HUES6 (cell line): ENCODE measurements at regions not wholly inside any gene's neighbourhood (a gene's known extent, or its start where the extent isn't known, plus 50 kb on each side); places are given as distances from the start of the nearest gene placed in this dataset.

Experiments used
- H3K27ac ChIP-seq: 2 replicates; pipeline ENCODE4 v1.7.0; 2013; ENCODE audit warnings: low read depth, mild to moderate bottlenecking, low read length, inconsistent platforms
- H3K27me3 ChIP-seq: 2 replicates; pipeline ENCODE4 v1.6.1; 2013; ENCODE audit warnings: low read length; ENCODE audit not compliant: control insufficient read depth, insufficient read depth
- H3K36me3 ChIP-seq: 2 replicates; pipeline ENCODE4 v1.6.1; 2013; ENCODE audit warnings: low read length; ENCODE audit not compliant: control insufficient read depth, insufficient read depth
- H3K4me1 ChIP-seq: 2 replicates; pipeline ENCODE4 v1.6.1; 2013; ENCODE audit warnings: low read length; ENCODE audit not compliant: control insufficient read depth, insufficient read depth
- H3K4me3 ChIP-seq: 2 replicates; pipeline ENCODE4 v1.5.1; 2013; ENCODE audit warnings: low read depth, low read length
- H3K9ac ChIP-seq: one replicate; pipeline ENCODE4 v1.6.1; 2013; ENCODE audit warnings: mild to moderate bottlenecking, low read length
- H3K9me3 ChIP-seq: 2 replicates; pipeline ENCODE4 v1.6.1; 2013; ENCODE audit warnings: low read depth, low read length; ENCODE audit not compliant: control insufficient read depth, insufficient read depth

DNA sequence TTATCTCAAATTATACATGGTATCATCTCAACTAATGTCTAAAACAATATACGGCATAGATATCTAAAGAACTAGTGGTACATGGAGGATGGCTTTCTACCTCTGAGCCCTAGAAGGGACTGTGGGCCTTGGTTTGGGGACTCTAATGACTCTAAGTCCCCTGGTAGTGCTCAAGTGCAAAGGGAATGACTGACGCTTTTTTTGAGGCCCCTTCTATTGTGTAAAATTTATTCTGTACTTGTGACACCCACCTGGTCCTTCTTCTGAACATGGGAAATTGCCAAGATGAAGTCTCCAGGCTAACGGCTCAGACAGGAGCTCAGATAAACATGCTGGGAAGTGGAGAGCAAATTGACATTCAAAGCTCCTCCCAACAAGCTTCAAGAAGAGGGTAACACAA lies 53.4 kb upstream of the IGLL5 start:
- Histone ChIP-seq H3K9ac (no peak overlapping the region), H3K27me3 (peaks cover 71% of the 10 kb centered on the region), H3K4me1 (no peaks in the 10 kb centered on the region), H3K4me3 (no peak overlapping the region), H3K36me3 (no peaks in the 10 kb centered on the region), H3K27ac (no peak overlapping the region), H3K9me3 (no peaks in the 10 kb centered on the region)

DNA sequence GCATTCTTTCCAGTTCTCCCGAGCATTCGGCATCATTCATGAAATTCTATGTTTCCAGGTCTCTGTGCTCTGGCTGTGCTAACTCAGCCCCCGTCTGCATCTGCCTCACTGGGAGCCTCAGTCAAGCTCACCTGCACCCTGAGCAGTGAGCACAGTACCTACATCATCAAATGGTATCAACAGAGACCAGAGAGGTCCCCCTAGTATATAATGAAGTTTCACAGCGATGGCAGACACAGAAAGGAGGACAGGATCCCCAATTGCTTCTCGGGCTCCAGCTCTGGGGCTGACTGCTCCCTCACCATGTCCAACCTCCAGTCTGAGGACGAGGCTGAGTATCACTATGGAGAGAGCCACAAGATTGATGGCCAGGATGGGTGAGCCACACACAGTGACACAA lies 52.8 kb upstream of the IGLL5 start:
- no peak overlapping the region for H3K4me3 ChIP-seq
- H3K9ac ChIP-seq: no peak overlapping the region
- H3K27me3 ChIP-seq: peaks cover 75% of the 10 kb centered on the region

DNA sequence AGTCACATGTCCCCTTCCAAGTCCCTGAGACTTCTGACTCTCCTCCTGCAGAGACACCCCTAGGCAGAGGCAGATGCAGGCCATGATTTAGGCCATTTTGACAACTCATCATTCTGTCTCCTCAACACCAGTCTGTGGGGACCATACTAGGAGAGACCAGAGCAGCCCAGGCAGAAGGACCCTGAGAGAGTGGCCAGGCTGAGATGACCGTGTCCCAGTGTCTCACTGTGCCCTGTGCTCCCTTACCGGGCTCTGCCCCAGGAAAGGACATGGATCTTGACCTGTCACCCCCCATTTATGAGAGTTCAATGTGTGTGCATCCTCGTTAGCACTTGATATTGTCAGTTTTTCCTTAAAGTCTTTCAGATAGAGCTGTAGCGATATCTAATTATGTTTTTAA lies 52.4 kb upstream of the IGLL5 start:
- Histone ChIP-seq H3K27me3 (peaks cover 74% of the 10 kb centered on the region), H3K36me3 (no peaks in the 10 kb centered on the region), H3K4me3 (no peak overlapping the region), H3K9ac (no peak overlapping the region), H3K4me1 (no peaks in the 10 kb centered on the region), H3K27ac (no peak overlapping the region), H3K9me3 (no peaks in the 10 kb centered on the region)

More for the DNA sequence above, 52.8 kb upstream of the IGLL5 start:
- Histone ChIP-seq H3K27ac (no peak overlapping the region), H3K4me1 (no peaks in the 10 kb centered on the region), H3K36me3 (no peaks in the 10 kb centered on the region), H3K9me3 (no peaks in the 10 kb centered on the region)

DNA sequence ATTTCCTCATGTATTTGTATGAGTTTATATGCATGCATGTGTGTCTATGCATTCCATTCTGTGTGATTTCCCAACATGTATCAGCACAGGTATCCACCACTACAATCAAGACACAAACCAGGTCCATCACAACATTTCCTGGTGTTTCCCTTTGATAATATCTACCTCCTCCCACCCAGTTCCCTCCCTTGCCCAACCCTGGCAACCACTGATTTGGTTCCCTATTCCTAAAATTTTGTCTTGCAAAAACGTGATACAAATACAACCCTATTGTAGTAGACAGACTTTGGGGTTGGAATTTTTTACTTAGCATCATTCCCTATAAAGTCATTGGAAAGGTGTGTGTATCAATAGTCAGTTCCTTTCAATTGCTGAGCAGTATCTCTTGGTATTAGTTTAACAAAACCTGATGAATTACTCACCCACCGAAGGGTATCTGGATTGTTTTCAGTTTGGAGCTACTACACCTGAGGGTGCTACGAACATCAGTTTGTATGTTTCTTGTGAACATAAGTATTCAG lies 51.8 kb upstream of the IGLL5 start:
- Histone ChIP-seq H3K36me3 (no peaks in the 10 kb centered on the region), H3K4me1 (no peaks in the 10 kb centered on the region), H3K27ac (no peak overlapping the region), H3K27me3 (peaks cover 74% of the 10 kb centered on the region), H3K4me3 (no peak overlapping the region), H3K9ac (no peak overlapping the region), H3K9me3 (no peaks in the 10 kb centered on the region)

DNA sequence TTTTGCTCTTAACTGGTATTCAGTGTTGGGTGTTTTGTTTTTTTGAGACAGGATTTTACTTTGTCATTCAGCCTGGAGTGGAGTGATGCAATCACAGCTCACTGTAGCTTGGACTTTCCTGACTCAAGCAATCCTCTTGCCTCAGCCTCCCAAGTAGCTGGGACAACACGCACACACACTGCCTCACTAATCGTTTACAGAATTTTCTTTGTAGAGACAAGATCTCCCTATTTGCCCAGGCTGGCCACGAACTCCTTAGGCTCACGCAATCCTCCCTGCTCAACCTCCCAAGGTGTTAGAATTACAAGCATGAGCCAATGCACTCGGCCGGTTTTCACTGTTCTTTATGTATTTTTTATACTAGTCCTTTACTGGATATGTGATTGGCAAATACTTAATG lies 51.0 kb upstream of the IGLL5 start:
- peaks cover 78% of the 10 kb centered on the region for H3K27me3 ChIP-seq
- H3K4me3 ChIP-seq: no peak overlapping the region
- H3K9ac ChIP-seq: no peak overlapping the region
- H3K4me1 ChIP-seq: no peaks in the 10 kb centered on the region
- no peaks in the 10 kb centered on the region for H3K9me3 ChIP-seq
- no peaks in the 10 kb centered on the region for H3K36me3 ChIP-seq
- no peak overlapping the region for H3K27ac ChIP-seq
